ENCODE measurements at regions not wholly inside any gene's neighbourhood (a gene's known extent, or its start where the extent isn't known, plus 50 kb on each side); places are given as distances from the start of the nearest gene placed in this dataset.

GRCh38 chr9:126058011-126058531 lies 268.6 kb upstream of the MVB12B start:
- TF ChIP-seq CTCF (IDR thresholded peaks at IDR 0.05), result no peak
- peaks cover 26% of the 10 kb centered on the region for H3K27me3 Mint-ChIP-seq (ENCODE audit: unreplicated experiment)
- H3K4me3 Mint-ChIP-seq (ENCODE audit: unreplicated experiment), result no peak overlapping the region
- H3K36me3 Mint-ChIP-seq (ENCODE audit: unreplicated experiment), result no peaks in the 10 kb centered on the region
- H3K4me1 Mint-ChIP-seq (ENCODE audit: unreplicated experiment), result no peaks in the 10 kb centered on the region
- H3K9me3 Mint-ChIP-seq (ENCODE audit: unreplicated experiment), result no peaks in the 10 kb centered on the region
- DNase-seq (ENCODE audit: extremely low spot score, unreplicated experiment), result no peak
- H3K27ac Mint-ChIP-seq (ENCODE audit: unreplicated experiment), result no peak overlapping the region

DNA sequence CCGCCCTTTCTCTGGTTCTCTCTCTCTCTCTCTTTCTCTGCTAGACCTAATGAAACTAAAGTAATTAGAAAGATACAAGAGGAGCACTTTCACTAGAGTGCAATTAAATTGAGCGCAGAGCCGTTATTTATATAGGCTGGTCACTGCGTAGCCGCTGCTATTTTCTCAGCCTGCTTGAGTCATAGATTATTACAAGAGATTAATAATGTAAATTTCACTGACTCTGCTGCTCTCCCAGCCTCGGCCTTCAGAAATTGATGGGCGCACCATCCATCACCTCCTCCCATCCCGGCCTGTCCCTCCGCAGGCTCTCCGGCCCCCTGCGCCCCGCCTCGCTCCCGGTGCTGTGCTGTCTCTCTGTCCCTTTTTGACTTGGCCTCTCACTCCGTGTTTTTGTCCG lies 268.0 kb upstream of the MVB12B start:
- Mint-ChIP-seq H3K4me3 (ENCODE audit: unreplicated experiment) (no peak overlapping the region), H3K27ac (ENCODE audit: unreplicated experiment) (no peak overlapping the region), H3K36me3 (ENCODE audit: unreplicated experiment) (no peaks in the 10 kb centered on the region), H3K9me3 (ENCODE audit: unreplicated experiment) (no peaks in the 10 kb centered on the region), H3K27me3 (ENCODE audit: unreplicated experiment) (peaks cover 21% of the 10 kb centered on the region), H3K4me1 (ENCODE audit: unreplicated experiment) (no peaks in the 10 kb centered on the region)
- TF ChIP-seq CTCF (IDR thresholded peaks at IDR 0.05), result no peak
- DNase-seq (ENCODE audit: extremely low spot score, unreplicated experiment), result no peak

GRCh38 chr9:126061575-126061974 lies 265.1 kb upstream of the MVB12B start:
- DNase-seq (ENCODE audit: extremely low spot score, unreplicated experiment), result no peak
- no peak for TF ChIP-seq CTCF (IDR thresholded peaks at IDR 0.05)
- peaks cover 23% of the 10 kb centered on the region for H3K27me3 Mint-ChIP-seq (ENCODE audit: unreplicated experiment)
- H3K9me3 Mint-ChIP-seq (ENCODE audit: unreplicated experiment), result no peaks in the 10 kb centered on the region
- H3K4me3 Mint-ChIP-seq (ENCODE audit: unreplicated experiment), result no peak overlapping the region
- H3K4me1 Mint-ChIP-seq (ENCODE audit: unreplicated experiment), result no peaks in the 10 kb centered on the region
- H3K27ac Mint-ChIP-seq (ENCODE audit: unreplicated experiment), result no peak overlapping the region
- no peaks in the 10 kb centered on the region for H3K36me3 Mint-ChIP-seq (ENCODE audit: unreplicated experiment)

DNA sequence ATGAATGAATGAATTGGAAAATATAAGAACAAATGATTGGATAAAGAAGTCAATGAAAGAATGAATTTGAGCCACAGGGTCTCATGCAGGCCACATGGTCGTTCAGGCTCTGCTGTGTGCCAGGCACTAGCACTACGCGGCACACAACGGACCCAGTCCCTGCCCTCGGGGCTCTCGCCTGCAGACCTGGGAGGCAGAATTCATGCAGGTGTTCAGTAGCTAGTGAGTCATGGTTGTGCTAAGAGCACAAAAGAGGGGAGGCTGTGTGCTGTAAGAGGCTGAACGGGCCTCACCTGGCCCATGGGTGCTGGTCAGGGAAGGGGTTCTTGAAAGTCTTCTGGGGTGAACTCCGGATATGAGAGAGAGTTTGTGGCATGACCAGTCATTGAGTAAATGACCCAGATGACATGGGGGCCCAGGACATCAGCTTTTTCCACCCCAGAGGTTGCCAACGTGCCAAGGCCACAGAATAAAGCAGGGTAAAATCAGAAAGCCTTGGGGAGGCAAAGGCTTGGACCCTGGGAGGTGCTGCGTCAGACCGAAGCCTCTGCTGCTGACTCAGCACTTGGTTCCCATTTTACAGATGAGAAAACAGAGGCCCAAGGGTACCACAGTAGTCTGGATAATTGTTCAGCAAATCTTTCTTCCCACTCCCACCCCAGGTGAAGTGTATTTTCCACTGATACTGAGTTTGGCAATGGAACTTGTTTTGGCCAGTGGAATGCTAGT lies 264.3 kb upstream of the MVB12B start:
- H3K4me1 Mint-ChIP-seq (ENCODE audit: unreplicated experiment), result no peaks in the 10 kb centered on the region
- no peaks in the 10 kb centered on the region for H3K9me3 Mint-ChIP-seq (ENCODE audit: unreplicated experiment)
- H3K27ac Mint-ChIP-seq (ENCODE audit: unreplicated experiment), result no peak overlapping the region
- no peak for DNase-seq (ENCODE audit: extremely low spot score, unreplicated experiment)
- H3K36me3 Mint-ChIP-seq (ENCODE audit: unreplicated experiment), result no peaks in the 10 kb centered on the region
- no peak overlapping the region for H3K4me3 Mint-ChIP-seq (ENCODE audit: unreplicated experiment)
- H3K27me3 Mint-ChIP-seq (ENCODE audit: unreplicated experiment), result peaks cover 23% of the 10 kb centered on the region
- no peak for TF ChIP-seq CTCF (IDR thresholded peaks at IDR 0.05)

GRCh38 chr9:126063326-126063725 lies 263.3 kb upstream of the MVB12B start:
- Mint-ChIP-seq H3K36me3 (ENCODE audit: unreplicated experiment) (no peaks in the 10 kb centered on the region), H3K4me3 (ENCODE audit: unreplicated experiment) (no peak overlapping the region), H3K27me3 (ENCODE audit: unreplicated experiment) (peaks cover 18% of the 10 kb centered on the region), H3K9me3 (ENCODE audit: unreplicated experiment) (no peaks in the 10 kb centered on the region), H3K4me1 (ENCODE audit: unreplicated experiment) (no peaks in the 10 kb centered on the region), H3K27ac (ENCODE audit: unreplicated experiment) (no peak overlapping the region)
- no peak for DNase-seq (ENCODE audit: extremely low spot score, unreplicated experiment)
- TF ChIP-seq CTCF (IDR thresholded peaks at IDR 0.05), result no peak
